ENCODE measurements at regions not wholly inside any gene's neighbourhood (a gene's known extent, or its start where the extent isn't known, plus 50 kb on each side); places are given as distances from the start of the nearest gene placed in this dataset.
"Not testable (repeated sequence)": the region's sequence is repeated elsewhere in the genome, so short reads cannot be mapped to it uniquely, and the experiment has no call there.

DNA sequence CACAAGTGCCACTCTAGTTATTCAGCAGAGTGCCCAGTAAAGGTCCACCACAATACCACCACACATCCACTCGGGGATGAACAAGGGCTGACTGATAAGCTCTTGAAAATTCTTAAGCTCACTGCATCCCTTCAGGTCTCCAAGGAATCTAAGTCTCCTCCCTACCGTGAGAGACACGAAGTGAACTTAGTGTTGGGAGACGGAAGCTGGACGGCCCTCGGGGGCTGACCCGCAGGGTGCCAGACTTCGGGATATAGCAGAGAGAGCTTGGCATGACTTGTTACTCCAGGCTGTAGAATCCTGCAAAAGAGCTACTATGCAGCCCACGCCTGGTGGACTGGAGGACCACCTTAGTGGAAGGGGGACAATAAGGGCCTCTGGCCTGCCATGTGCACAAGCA lies 75.1 kb downstream of the LYZL1 start:
- DNase-seq (ENCODE audit: low read depth in 2 of 2): not testable (repeated sequence)

DNA sequence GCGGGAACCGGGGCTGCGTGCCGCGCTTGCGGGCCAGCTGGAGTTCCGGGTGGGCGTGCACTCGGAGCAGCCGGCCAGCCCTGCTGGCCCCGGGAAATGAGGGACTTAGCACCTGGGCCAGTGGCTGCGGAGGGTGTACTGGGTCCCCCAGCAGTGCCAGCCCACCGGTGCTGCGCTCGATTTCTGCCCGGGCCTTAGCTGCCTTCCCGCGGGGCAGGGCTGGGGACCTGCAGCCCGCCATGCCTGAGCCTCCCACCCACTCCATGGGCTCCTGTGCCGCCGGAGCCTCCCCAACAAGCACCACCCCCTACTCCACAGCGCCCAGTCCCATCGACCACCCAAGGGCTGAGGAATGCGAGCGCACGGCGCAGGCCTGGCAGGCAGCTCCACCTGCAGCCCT lies 77.3 kb downstream of the LYZL1 start:
- not testable (repeated sequence) for DNase-seq (ENCODE audit: low read depth in 2 of 2)

DNA sequence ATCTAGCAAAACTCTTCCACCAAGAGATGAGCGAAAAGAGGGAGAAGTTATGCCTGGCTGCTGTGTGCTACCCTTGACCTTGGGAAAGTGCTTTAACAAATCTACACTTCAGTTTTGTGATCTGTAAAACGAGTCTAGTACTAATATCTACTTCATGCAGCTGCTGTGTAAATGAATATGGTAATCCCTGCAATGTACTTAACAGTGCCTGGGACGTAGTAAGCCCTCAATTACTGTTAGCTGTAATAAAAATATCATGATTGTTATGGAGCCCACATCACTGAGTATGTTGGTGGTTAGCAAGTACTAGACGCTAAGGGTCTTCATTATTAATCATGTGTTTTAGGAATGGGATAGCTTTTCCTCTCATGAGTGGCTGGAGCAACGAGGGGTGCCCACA lies 80.5 kb downstream of the LYZL1 start:
- DNase-seq (ENCODE audit: low read depth in 2 of 2): no peak

DNA sequence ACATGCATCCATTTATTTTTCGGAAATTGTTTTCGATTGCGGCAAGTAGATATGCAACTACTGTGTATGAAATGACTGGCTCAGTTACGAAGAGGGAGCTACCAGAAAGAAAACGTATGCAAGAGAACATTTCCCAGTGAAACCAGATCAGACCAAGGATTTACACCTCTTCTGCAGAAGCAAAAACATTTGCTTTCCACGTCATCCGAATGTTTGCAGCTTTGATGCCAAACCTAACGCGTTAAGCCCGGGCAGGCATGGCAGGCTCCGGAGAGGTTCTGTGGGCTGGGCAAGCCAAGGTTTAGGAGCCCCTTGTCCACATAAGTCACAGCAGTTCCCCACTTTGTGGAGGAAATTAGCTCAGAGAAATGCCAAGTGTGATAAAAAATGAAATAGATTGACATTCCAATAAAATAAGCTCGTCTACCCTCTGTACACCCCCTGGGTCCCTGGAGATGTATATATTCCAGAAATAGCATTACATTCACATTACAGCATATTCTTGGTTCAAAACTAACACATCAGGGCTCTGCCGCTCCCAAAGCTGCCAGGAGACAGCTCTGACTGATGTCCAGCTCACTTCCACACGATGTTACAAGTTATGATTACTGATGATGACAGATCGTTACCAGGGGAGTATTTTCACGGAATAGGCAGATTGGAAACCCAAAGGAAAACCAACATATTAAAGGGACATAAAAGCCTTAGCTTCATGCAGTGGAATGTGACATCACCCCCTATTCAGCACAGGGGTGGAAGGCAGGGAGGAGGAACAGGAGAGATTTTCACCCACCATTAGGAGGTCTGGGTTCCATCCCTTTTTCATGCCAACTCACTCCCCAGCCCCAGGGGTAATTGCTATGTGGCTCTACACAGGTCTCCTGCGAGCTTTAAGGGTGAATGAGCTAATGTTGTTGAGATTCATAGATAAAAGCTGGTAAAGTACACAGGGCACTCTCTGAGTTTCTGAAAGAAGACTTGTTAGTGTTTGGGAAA lies 81.5 kb downstream of the LYZL1 start:
- peak in 1 of 2 donors; percentile 7 for DNase-seq (ENCODE audit: low read depth in 2 of 2)

DNA sequence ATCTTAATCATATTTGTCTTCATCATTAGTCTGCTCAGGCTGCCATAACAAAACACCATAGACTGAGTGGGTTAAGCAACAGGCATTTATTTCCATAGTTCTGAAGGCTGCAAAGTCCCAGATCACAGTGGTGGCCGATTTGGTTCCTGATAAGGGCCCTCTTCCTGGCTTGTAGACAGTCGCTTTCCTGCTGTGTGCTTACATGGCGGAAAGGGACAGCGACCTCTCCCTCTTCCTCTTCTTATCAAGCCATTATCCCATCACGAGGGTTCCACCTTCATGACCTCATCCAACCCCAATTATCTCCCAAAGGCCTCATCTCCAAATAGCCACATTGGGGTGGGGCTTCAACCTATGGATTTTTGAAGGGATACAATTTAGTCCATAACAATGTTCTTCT lies 84.0 kb downstream of the LYZL1 start:
- DNase-seq (ENCODE audit: low read depth in 2 of 2): no peak

DNA sequence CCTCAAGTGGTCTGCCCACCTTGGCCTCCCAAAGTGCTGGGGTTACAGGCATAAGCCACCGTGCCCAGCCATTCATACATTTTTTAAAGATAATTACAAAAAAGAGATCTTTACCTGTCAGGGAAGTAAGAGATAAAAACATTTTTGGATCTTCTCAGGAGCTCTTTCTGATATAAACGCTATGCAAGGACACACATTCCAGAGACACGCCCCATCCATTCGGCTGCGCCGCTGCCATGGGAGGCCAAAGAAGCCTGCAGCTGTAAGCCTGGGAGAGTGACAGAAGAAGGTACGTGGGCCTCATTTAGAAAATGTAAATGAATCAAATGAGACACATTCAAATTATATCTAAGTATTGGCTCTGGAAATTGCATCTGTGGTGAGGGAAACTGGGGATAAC lies 85.3 kb downstream of the LYZL1 start:
- DNase-seq (ENCODE audit: low read depth in 2 of 2): no peak

DNA sequence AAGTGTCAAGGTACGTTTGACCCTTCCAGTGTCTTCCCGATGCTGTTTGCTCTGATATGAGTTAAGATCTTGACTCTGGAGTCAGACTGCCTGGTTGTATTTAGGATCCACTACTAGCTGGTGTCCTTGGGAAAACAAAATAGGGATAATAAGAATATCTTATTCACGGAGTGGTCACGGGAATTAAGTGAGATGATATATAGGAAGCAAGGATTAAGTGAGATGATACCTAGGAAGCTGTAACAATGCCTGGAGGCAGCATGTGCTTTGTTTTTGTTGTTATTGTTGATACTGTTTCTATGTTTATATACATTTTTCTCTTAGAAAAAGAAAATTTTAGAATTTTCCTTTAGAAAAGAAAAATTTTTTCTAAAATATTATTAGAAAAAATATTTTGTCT lies 87.0 kb downstream of the LYZL1 start:
- DNase-seq (ENCODE audit: low read depth in 2 of 2): no peak

DNA sequence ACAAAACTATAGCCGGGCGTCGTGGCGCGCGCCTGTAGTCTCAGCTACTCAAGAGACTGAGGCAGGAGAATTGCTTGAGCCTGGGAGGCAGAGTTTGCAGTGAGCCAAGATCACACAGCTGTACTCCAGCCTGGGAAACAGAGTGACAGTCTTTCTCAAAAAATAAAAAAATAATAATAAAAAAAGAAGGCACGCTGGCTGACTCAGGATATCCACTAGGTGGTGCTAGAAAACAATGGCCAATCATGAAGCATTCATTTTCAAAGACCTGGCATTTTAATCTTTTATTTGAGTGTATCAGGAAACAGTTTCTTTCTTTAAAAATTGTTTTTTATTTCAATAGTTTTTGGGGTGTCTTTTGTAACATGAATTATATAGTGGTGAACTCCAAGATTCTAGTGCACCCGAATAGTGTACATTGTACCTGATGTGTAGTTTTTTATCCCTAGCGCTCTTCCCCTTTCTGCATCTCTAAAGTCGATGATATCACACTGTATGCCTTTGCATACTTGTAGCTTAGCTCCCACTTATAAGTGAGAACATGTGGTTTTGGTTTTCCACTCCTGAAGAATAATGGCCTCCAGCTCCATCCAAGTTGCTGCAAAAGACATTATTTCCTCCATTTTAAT lies 88.6 kb downstream of the LYZL1 start:
- DNase-seq (ENCODE audit: low read depth in 2 of 2): peak; percentile 32 to 56

DNA sequence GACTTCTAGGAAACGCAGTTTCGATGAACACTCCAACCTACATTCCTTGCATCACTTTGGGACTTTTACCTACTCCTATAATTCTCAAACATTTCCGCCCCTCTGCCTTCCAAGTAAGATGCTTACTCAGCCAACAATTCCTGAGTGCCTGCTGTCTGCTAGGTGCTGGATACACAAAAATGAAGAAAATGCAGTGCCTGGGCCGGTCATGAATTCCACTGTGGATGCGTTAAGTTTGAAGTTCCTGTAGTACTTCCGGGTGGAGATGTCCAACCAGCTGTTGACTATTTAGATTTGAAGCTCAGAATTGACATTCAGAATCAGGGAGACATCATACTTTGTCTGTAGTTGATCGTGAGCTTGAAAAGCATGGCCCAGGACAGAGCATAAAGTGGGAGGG lies 89.2 kb downstream of the LYZL1 start:
- DNase-seq (ENCODE audit: low read depth in 2 of 2): no peak

DNA sequence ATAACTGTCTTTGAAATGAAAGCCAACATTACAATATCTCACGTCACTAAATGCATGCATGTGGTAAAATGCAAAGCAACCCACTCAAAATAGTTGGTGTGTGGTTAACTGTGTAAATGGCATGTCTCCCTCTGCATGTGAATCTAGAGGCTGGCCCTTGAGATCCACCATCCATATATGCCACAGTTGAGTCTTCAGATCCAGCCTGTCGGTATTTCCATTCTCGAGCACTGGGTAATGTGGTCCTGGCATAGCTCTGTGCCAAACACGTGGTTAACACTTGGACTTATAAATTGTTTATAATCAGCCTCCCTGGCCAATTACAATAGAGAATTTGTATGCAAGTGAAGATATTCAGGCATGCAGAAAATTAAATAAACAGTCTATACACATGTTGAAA lies 90.3 kb downstream of the LYZL1 start:
- DNase-seq (ENCODE audit: low read depth in 2 of 2): no peak

DNA sequence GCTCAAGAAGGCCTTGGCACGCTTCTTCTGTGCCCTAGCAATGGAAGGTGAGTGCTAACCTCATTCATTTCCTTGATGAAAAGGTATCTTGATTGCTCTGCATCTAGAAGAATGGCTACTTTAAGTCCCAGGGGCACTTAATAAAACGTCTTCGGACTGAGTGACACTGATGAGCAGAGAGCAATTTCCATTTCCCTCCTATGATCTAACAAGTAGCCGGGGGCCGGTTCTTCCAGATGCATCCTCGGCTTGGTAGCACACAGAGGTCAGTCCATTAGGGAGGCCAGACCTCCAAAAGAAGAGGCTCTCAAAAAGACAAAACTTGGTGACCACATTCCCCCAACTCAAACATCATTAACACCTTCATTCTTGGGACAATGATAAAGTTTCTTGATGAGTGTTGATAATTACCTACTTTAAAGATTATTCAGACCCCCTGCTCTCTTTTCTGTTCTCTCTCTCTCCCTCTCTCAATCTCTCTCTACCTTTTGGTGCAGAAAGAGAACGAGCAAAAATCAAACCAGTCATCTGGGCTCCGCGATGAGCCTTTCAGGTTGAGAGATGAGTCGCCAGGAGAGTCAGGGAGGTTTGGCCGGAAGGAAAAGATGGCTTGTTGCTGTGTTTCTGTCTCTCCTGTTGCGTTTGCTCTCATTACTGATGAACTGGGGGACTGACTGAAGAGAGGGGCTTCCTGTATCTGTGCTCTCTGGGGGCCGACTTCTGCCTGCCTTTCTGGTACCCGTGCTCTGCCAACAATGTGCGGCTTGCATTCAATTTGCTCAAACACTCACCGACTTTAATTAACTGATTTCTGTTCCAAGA lies 91.1 kb downstream of the LYZL1 start:
- DNase-seq (ENCODE audit: low read depth in 2 of 2): not testable (repeated sequence)

DNA sequence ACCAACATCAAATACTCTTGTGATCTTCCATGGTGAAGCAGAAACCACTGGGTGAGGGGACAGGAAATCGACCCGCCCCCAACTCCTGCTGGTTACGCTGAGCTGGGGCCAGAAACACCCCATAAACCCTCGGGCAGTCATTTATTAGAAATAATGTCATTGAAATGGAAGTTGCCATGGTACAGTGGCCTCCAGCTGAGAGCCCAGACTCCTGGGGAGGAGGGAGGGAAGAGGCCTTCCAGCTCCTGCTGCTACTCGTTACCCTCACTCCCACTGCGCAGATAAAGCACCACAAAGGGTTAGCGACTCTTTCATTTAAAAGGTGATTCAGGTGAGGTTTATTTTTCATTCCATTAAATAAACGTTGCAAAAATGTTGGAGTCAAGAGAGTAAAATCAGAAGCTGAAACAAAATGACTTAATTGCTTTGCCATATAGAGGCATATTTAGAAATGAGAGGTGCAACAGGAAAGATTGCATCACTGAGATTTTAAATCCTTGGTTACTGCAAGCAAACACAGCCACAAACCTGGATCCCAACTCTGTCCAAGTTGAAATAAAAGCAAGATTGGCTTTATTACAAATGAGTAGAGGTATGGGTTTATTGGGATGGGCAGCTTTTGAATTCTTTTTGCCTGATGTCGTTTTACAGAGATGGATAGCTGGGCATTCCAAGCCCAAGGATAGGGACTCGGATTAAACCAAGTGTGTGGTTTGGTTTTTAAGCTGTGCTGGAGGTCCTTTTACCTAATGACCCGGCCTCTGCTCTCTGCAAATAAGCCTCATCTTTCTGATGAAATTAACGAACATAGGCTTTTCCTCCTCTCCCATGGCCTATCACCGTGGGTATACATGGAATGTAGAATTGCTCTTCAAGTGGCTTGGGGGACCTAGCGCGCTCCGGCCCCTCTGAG lies 92.0 kb downstream of the LYZL1 start:
- not testable (repeated sequence) for DNase-seq (ENCODE audit: low read depth in 2 of 2)

DNA sequence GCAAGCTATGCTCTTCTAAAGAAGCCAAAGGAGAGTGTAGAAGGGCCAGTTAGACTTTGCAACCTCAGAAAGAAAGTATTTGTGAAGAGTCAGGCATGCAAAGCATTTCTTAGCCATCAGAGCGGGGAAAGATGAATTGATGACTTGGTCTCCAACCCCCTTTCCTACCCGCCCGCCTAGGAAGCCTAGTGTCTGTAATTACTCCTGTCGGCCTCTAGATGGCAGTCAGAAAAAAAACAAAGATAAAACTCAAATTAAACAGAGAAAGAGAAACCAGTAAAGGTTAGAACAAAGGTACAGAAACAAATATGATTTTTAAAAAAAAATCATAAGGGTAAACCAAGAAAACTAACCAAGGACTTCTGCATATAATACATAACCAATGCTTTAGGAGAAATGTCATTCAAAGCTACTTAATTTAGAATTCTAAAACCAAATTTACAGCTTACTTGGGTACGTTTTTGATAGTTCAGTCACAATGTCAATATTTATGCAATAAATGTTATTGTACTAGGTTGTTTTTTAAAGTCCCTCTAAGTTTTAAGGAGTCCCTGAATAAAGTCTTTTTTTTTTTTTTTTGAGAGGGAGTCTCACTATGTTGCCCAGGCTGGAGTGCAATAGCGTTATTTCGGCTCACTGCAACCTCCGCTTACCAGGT lies 97.6 kb downstream of the LYZL1 start:
- DNase-seq (ENCODE audit: low read depth in 2 of 2): peak; percentile 37 to 53

DNA sequence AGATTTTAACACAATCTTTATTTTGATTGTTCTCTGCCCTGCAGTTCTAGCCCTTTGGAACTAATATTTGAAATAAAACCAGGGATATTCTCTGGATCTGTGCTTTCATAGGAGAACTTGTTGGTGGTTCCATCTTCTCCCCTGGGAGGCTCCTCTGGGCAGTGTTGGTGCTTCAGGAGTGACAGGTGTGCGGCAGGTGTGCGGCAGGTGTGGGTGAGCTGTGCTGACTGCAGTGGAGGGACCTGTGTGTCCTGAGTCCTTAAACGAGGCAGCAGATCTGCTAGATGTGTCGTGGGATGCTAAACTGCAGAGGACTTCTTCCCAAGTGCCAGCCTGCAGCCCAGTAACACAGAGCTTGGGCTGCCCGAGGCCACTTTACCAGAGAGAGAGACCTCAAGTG lies 98.4 kb downstream of the LYZL1 start:
- DNase-seq (ENCODE audit: low read depth in 2 of 2): no peak

DNA sequence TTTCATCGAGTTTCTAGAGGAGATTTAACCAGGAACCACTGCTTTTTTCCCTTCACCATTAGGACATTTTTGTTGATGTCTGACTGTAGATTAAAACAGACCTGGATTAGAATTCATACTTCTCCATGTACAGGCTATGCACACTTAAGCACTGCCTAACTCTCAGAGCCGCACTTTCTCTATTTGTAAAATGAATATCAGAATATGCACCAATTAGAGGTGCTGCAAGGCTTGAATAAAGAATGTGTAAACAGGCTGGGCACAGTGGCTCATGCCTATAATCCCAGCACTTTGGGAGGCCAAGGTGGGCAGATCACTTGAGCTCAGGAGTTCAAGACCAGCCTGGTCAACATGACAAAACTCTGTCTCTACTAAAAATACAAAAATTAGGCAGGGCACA lies 99.2 kb downstream of the LYZL1 start:
- DNase-seq (ENCODE audit: low read depth in 2 of 2): not testable (repeated sequence)

DNA sequence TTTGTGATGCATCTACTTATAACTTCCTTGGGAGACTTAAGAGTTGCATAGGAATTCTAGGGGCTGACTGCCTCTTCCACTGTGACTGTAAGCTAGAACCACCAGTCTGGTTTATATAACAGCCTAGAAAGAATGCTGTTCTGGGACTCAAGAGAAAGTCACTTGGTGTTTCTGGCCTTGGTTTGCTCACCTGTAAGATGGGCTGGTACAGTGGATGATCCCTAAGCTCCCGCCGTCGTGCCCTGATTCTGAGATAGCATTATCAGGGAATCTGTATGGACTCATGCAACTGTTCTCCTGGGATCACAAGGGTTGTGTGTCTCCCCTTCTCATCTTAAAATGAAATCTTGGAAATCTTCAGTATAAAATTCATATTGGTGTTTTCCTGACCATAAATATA lies 100.6 kb downstream of the LYZL1 start:
- DNase-seq (ENCODE audit: low read depth in 2 of 2): no peak

DNA sequence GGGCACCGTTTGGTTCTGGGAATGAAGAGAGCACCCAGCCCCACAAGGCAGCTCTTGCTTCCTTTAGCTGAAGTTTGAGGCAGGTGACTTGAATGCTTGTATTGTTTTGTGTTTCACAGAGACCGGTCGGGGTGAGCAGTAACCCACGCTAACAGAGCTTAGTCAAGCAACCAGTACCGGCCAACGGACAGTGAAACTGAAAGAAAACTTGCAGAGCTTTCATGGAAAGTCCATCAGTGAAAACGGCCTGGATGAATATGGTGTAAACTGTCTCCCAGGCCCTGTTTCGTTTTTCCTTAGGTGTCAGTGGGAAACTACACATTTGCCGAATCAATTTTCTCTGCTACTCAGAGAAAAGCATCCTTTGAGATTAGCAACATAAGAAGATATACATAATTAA lies 101.1 kb downstream of the LYZL1 start:
- DNase-seq (ENCODE audit: low read depth in 2 of 2): peak; percentile 42 to 47

DNA sequence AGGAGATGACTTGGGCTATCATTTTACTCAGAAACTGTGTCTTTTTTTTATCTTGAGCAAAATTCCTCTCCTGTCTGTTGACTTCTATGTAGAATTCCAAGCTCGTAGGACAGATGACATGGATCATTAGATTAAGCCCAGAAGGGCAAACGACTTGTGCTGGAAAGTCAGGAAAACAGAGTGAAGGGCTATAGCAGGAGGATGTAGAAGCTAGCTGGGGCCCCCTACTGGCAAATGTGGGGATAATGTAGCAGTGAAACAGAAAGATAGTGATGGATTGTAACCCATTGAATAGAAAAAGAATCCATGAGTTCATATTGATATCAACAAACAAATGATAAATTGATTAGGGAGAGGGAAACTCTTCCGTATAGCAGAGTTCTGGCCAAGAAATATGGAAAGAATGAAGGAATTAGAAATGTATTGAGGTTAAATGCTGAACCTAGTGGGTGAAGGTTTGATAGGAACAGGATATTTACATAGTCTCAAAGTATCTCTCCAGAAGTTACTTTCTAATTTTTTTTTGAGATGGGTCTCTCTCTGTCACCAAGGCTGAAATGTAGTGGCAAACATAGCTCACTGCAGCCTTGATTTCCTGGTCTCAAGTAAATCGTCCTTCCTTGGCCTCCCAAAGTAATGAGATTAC lies 103.6 kb downstream of the LYZL1 start:
- DNase-seq (ENCODE audit: low read depth in 2 of 2): peak; percentile 53 to 70

DNA sequence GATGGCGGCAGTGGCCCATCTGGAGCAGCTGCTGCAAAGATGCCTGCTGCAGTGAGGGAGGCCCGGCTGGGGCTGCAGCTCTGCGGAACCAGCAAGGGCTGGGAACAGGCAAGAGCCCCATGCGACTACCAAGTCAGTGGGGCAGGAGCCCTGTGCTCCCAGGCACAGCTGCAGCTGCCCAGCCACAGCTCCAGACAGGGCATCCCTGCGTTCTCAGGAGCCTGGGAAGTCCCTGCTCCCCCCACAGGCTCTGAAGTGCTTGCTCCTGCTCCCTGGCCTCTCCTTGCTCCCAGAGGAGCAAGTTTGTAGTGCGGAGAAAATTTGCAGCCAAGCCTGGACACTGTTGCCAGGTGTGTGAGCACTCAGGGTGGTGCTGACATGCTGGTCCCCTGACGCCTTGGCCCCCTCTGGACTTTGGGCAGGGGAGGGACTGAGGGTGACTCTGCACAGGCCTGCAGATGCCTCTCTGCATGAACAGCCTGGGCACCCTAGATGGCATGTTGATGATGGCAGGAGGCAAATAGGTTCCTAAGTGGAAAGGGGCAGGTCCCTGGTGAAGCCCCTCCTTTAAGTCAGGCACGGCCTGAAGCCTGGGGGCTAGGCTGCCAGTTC lies 105.6 kb downstream of the LYZL1 start:
- DNase-seq (ENCODE audit: low read depth in 2 of 2): no peak
